ENCODE measurements at regions not wholly inside any gene's neighbourhood (a gene's known extent, or its start where the extent isn't known, plus 50 kb on each side); places are given as distances from the start of the nearest gene placed in this dataset.

GRCh38 chr15:70324001-70324974, 226.6 kb upstream of the TLE3 start:
- Histone ChIP-seq H3K4me1 (peaks cover 35 to 76% of the 10 kb centered on the region in 2 donors), H3K27ac (no peak overlapping the region), H3K9me3 (no peaks in the 10 kb centered on the region), H3K4me3 (no peak overlapping the region), H3K27me3 (no peaks in the 10 kb centered on the region), H3K36me3 (no peaks in the 10 kb centered on the region)
- TF ChIP-seq, protein P1, sequence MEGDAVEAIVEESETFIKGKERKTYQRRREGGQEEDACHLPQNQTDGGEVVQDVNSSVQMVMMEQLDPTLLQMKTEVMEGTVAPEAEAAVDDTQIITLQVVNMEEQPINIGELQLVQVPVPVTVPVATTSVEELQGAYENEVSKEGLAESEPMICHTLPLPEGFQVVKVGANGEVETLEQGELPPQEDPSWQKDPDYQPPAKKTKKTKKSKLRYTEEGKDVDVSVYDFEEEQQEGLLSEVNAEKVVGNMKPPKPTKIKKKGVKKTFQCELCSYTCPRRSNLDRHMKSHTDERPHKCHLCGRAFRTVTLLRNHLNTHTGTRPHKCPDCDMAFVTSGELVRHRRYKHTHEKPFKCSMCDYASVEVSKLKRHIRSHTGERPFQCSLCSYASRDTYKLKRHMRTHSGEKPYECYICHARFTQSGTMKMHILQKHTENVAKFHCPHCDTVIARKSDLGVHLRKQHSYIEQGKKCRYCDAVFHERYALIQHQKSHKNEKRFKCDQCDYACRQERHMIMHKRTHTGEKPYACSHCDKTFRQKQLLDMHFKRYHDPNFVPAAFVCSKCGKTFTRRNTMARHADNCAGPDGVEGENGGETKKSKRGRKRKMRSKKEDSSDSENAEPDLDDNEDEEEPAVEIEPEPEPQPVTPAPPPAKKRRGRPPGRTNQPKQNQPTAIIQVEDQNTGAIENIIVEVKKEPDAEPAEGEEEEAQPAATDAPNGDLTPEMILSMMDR (IDR thresholded peaks at IDR 0.05): no peak
- intact Hi-C loops (cut with DNase I): no loop called here
- DNase-seq (peak in 2 of 4 donors; percentile 84 to 88), ATAC-seq (peak; percentile 63)

DNA sequence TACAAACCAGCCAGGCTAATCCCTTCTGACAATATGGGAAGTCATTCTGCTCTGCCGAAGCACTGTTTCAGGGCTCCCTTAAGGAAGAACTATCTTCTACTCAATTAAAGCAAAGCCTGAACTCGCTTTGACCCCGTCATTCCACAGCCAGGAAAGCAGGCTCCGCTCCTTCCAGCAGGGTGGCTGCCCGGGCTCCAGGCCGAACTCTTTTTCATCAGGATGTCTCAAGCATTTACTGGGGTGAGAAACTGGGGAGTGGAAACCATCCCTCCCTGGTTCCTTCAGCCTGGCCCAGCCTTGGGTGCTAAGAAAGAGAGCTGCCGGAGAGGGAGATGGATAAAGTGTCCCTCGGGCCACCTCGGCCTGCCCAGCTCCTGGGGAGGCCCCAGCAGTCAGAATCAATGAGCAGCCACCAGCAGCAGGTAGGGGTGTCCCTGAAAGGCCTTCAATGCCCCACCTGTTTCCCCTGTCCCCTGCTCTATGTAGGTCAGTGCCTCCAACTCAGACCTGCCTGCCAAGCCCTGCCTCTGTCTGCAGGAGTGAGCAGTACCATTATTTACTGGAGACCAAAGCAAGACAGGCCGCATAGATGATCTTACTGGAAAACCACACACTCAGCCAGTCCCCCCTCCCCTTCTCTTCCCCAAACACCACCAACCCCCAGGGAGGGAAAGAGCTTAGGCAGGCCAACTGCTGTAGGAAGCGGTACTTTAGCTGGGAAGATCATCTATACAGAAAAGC, 225.6 kb upstream of the TLE3 start:
- ATAC-seq (peak; percentile 34), DNase-seq (peak in 2 of 4 donors; percentile 86 to 92)
- intact Hi-C loops (cut with DNase I): no loop called here
- no peaks in the 10 kb centered on the region for H3K27me3 ChIP-seq
- peaks cover 35 to 71% of the 10 kb centered on the region in 2 donors for H3K4me1 ChIP-seq
- peak overlapping the region; percentile 2 to 7 for H3K27ac ChIP-seq
- no peaks in the 10 kb centered on the region for H3K9me3 ChIP-seq
- TF ChIP-seq, protein P1 (IDR thresholded peaks at IDR 0.05): no peak
- H3K4me3 ChIP-seq: no peak overlapping the region
- no peaks in the 10 kb centered on the region for H3K36me3 ChIP-seq

- no peak overlapping the region for H3K4me3 ChIP-seq
- DNase-seq (no peak), ATAC-seq (no peak)
- intact Hi-C loops (cut with DNase I): no loop called here
- no peaks in the 10 kb centered on the region for H3K9me3 ChIP-seq
- H3K36me3 ChIP-seq: no peaks in the 10 kb centered on the region
- H3K27ac ChIP-seq: no peak overlapping the region
- TF ChIP-seq, protein P1 (IDR thresholded peaks at IDR 0.05): no peak
- H3K27me3 ChIP-seq: no peaks in the 10 kb centered on the region
- H3K4me1 ChIP-seq: peaks cover 31 to 60% of the 10 kb centered on the region in 2 donors
Measured at GRCh38 chr15:70322051-70322668, 224.4 kb upstream of the TLE3 start.

DNA sequence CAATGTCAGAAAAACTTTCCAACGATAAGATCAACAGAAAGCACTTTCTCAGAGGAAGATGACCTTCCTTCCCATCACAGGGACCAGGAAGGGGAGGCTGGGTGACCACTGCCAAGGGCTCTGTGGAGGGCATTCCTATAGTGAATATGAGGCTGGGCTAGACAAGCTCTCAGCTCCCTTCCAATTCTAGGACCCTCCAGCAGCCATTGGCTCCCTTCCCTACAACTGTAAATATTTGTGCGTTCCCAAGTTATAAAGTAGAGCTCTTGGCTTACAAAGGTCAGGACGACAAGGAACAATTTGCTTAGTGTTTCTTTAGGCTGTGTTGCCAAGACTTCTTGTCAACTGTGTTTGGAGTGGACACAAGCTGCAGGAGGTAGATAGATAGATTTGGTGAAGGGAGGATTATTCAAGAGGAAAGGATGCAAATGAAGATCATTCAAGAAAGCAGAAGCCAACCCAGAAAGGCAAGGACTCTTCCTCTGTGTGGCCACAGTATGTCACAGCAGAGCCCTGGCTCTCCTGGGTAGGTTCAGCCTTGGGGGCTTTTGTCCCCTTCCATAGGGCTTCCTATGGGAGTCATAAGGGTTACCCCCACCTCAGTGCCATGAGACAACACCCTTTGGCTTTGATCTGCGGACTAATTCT, 223.6 kb upstream of the TLE3 start:
- Histone ChIP-seq H3K27me3 (no peaks in the 10 kb centered on the region), H3K4me1 (peaks cover 31 to 58% of the 10 kb centered on the region in 2 donors), H3K27ac (no peak overlapping the region), H3K4me3 (no peak overlapping the region), H3K9me3 (no peaks in the 10 kb centered on the region), H3K36me3 (no peaks in the 10 kb centered on the region)
- intact Hi-C loops (cut with DNase I): no loop called here
- ATAC-seq (peak; percentile 19), DNase-seq (peak in 2 of 4 donors; percentile 90 to 93)
- TF ChIP-seq, protein P1 (IDR thresholded peaks at IDR 0.05): no peak
